ENCODE measurements at regions not wholly inside any gene's neighbourhood (a gene's known extent, or its start where the extent isn't known, plus 50 kb on each side); places are given as distances from the start of the nearest gene placed in this dataset.

DNA sequence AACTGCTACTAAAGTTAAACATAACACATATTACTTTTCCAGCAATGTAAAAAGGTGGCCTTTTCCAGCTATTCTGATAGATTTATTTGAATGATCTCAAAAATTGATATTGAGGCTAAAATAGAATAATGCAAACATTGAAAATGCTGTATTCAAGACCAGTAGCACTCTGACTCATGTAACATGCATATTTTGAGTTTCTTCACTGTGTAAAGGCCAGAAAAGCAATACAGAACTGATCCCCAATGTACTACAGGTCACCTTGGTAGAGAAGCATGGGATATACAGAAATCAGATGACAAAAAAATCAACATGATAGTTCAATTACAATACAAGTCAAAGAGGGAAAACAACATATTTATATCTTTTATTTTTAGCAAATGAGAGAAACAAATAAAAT is 419.6 kb downstream of the DIPK2A start:
- Mint-ChIP-seq H3K36me3 (ENCODE audit: insufficient read depth) (no peaks in the 10 kb centered on the region), H3K27me3 (no peaks in the 10 kb centered on the region), H3K4me1 (ENCODE audit: low read depth) (peaks cover 9% of the 10 kb centered on the region), H3K4me3 (ENCODE audit: low read depth) (no peak overlapping the region), H3K27ac (no peak overlapping the region), H3K9me3 (ENCODE audit: low read depth) (peaks cover 3% of the 10 kb centered on the region)
- TF ChIP-seq, protein P1, sequence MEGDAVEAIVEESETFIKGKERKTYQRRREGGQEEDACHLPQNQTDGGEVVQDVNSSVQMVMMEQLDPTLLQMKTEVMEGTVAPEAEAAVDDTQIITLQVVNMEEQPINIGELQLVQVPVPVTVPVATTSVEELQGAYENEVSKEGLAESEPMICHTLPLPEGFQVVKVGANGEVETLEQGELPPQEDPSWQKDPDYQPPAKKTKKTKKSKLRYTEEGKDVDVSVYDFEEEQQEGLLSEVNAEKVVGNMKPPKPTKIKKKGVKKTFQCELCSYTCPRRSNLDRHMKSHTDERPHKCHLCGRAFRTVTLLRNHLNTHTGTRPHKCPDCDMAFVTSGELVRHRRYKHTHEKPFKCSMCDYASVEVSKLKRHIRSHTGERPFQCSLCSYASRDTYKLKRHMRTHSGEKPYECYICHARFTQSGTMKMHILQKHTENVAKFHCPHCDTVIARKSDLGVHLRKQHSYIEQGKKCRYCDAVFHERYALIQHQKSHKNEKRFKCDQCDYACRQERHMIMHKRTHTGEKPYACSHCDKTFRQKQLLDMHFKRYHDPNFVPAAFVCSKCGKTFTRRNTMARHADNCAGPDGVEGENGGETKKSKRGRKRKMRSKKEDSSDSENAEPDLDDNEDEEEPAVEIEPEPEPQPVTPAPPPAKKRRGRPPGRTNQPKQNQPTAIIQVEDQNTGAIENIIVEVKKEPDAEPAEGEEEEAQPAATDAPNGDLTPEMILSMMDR (IDR thresholded peaks at IDR 0.05; ENCODE audit: unreplicated experiment) = no peak
- DNase-seq (ENCODE audit: low spot score, unreplicated experiment) = no peak

DNA sequence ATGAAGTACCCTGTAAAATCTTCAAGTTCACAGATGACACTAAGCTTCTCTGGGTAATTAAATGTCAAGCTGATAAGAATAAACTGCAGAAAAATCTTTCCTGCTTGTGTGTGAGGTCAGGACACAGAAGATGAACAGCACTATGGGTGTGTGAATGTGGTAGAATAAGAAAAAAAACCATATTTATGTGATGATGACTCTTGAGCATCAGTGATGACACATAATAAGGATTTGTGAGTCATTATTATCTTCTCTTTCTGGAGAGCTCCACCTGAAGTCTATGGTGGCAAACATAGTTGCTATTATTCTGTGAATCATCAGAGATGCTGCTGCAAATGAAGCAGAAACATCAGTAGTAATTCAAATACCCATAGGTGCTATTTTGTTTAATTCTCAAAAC is 422.4 kb downstream of the DIPK2A start:
- Mint-ChIP-seq H3K4me3 (ENCODE audit: low read depth) (no peak overlapping the region), H3K36me3 (ENCODE audit: insufficient read depth) (no peaks in the 10 kb centered on the region), H3K9me3 (ENCODE audit: low read depth) (peaks cover 11% of the 10 kb centered on the region), H3K27me3 (no peaks in the 10 kb centered on the region), H3K4me1 (ENCODE audit: low read depth) (peaks cover 9% of the 10 kb centered on the region), H3K27ac (no peak overlapping the region)
- no peak for DNase-seq (ENCODE audit: low spot score, unreplicated experiment)
- TF ChIP-seq, protein P1 (IDR thresholded peaks at IDR 0.05; ENCODE audit: unreplicated experiment) = no peak

DNA sequence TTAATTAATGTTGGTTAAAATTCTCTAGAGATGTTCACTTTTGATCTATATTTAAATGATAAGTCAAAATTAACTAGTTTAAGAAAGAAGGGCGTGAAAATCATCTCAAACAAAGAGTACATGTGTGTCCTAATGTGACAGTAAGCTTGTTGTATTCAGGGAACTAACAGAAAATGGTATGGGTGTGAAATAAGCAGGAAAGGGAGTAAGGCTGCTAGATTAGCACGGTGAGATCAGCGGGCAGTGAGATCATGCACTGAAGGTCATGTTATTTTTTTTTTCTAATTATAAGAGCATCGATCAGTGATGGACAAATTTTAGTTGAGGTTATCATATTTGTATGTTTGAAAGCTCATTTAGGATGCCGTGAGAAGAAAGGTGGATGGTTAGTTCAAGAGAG is 430.8 kb downstream of the DIPK2A start:
- TF ChIP-seq, protein P1 (IDR thresholded peaks at IDR 0.05; ENCODE audit: unreplicated experiment) = no peak

DNA sequence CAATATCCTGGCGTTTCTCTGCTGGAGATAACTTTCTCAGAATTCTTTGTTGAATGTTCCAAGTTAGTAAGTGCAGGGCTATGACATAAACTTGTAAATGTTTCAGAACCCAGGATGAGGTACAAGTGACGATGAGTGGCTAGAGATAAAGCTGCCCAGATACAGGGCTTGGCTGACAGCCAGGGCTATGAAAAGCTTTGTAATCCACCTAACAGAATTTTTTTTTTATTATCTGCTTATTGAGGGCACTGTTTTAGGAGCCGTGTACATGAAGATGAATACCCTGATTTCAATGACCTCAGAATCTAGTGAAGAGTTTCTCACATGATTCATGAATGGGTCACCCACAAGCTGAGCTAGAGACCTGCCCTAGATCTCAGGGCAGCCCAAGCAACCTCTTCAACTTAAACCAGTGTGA is 431.4 kb downstream of the DIPK2A start:
- TF ChIP-seq, protein P1 (IDR thresholded peaks at IDR 0.05; ENCODE audit: unreplicated experiment) = no peak
- Mint-ChIP-seq H3K27ac (no peak overlapping the region), H3K27me3 (no peaks in the 10 kb centered on the region), H3K9me3 (ENCODE audit: low read depth) (peaks cover 18% of the 10 kb centered on the region), H3K4me1 (ENCODE audit: low read depth) (no peaks in the 10 kb centered on the region), H3K4me3 (ENCODE audit: low read depth) (no peak overlapping the region), H3K36me3 (ENCODE audit: insufficient read depth) (peaks cover 1% of the 10 kb centered on the region)
- DNase-seq (ENCODE audit: low spot score, unreplicated experiment) = no peak

More for the DNA sequence above, 430.8 kb downstream of the DIPK2A start:
- H3K27me3 Mint-ChIP-seq = no peaks in the 10 kb centered on the region
- DNase-seq (ENCODE audit: low spot score, unreplicated experiment) = no peak
- peaks cover 1% of the 10 kb centered on the region for H3K36me3 Mint-ChIP-seq (ENCODE audit: insufficient read depth)
- no peaks in the 10 kb centered on the region for H3K4me1 Mint-ChIP-seq (ENCODE audit: low read depth)
- peaks cover 22% of the 10 kb centered on the region for H3K9me3 Mint-ChIP-seq (ENCODE audit: low read depth)
- H3K27ac Mint-ChIP-seq = no peak overlapping the region
- H3K4me3 Mint-ChIP-seq (ENCODE audit: low read depth) = no peak overlapping the region

DNA sequence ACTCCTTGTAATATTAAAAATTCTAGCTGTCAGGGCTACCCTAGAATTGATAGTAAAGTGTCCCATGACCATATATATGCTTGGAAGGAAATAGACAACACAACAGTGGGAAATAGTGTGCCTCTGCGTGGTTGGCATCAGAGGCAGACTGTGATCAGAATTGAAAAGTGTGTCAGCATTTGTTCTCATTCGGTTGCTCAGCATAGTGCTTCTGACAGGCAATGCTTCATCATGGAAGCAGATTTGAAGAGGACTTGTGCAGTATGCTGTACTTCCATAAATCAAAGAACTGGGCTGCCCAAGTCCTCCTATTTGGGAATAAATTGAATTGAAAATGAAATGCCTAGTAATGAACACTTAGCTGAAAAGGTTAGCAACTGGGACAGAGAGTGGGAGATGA is 435.7 kb downstream of the DIPK2A start:
- Mint-ChIP-seq H3K9me3 (ENCODE audit: low read depth) (peaks cover 13% of the 10 kb centered on the region), H3K36me3 (ENCODE audit: insufficient read depth) (peaks cover 3% of the 10 kb centered on the region), H3K27me3 (no peaks in the 10 kb centered on the region), H3K4me1 (ENCODE audit: low read depth) (no peaks in the 10 kb centered on the region), H3K27ac (no peak overlapping the region), H3K4me3 (ENCODE audit: low read depth) (no peak overlapping the region)
- DNase-seq (ENCODE audit: low spot score, unreplicated experiment) = no peak
- TF ChIP-seq, protein P1 (IDR thresholded peaks at IDR 0.05; ENCODE audit: unreplicated experiment) = no peak

Data from progenitor cell of endocrine pancreas (in vitro differentiated cells).